ENCODE measurements at regions not wholly inside any gene's neighbourhood (a gene's known extent, or its start where the extent isn't known, plus 50 kb on each side); places are given as distances from the start of the nearest gene placed in this dataset.

GRCh38 chr12:43112101-43112920 lies 439.7 kb downstream of the ADAMTS20 start:
- TF ChIP-seq POLR2AphosphoS5 (IDR thresholded peaks at IDR 0.05; ENCODE audit: borderline replicate concordance, low read depth, low read length) (no peak), EZH2 (IDR thresholded peaks at IDR 0.05) (no peak)

All from SK-N-MC (cell line).